K562 (cell line): ENCODE measurements at regions not wholly inside any gene's neighbourhood (a gene's known extent, or its start where the extent isn't known, plus 50 kb on each side); places are given as distances from the start of the nearest gene placed in this dataset.
A peak's percentile ranks its signal among the peaks of the same experiment; 100 is the strongest.

ENCODE experiments used
- ARID3B ChIP-seq: fragments of 250-450 bp; sonication (Bioruptor Pico); IDR thresholded peaks from 2 replicates; pipeline ENCODE4 v1.4.0; 2020; ENCODE audit warnings: borderline replicate concordance
- HDAC8 ChIP-seq: fragments of 450-650 bp; IDR thresholded peaks from 2 replicates; pipeline ENCODE4 v1.6.1; 2016; ENCODE audit warnings: mild to moderate bottlenecking, missing genetic modification characterization, moderate library complexity, missing compliant biosample characterization
- NELFE ChIP-seq: IDR thresholded peaks from 2 replicates; pipeline ENCODE4 v1.6.1; 2011; ENCODE audit warnings: mild to moderate bottlenecking; ENCODE audit not compliant: insufficient read depth, insufficient read length
- NFYB ChIP-seq: IDR thresholded peaks from 2 replicates; pipeline ENCODE4 v1.6.1; 2011; ENCODE audit warnings: mild to moderate bottlenecking, moderate library complexity; ENCODE audit not compliant: insufficient read length; ENCODE audit errors: extremely low read depth
- RBBP5 ChIP-seq: fragments of 200-600 bp; sonication (generic); IDR thresholded peaks from 2 replicates; pipeline ENCODE4 v1.6.1; 2012; ENCODE audit warnings: borderline replicate concordance, mild to moderate bottlenecking, low read length, control low read depth, inconsistent platforms; ENCODE audit not compliant: insufficient read depth, poor library complexity, severe bottlenecking
- SOX6 ChIP-seq: fragments of 450-650 bp; IDR thresholded peaks from 2 replicates; pipeline ENCODE4 v1.6.1; 2014; ENCODE audit warnings: mild to moderate bottlenecking
- TBL1XR1 ChIP-seq, 2 experiments: IDR thresholded peaks; 2 replicates each; pipeline ENCODE4 v1.6.1; 2012; ENCODE audit warnings: improper control_type of control experiment in 2 of 2, low read length in 2 of 2, mild to moderate bottlenecking in 1 of 2
- TGIF2 ChIP-seq: sonication (generic); formaldehyde crosslinking; IDR thresholded peaks from 2 replicates; pipeline ENCODE4 v1.8.1; 2022; ENCODE audit warnings: mild to moderate bottlenecking, missing genetic modification reagents, moderate library complexity
- ZNF134 ChIP-seq: fragments of 250-450 bp; sonication (Bioruptor Pico); conservative IDR thresholded peaks from 2 replicates; pipeline ENCODE4 v1.4.0; 2020
- ZNF695 ChIP-seq: fragments of 450-650 bp; formaldehyde crosslinking; IDR thresholded peaks from 2 replicates; pipeline ENCODE4 v1.4.0; 2020; ENCODE audit warnings: mild to moderate bottlenecking, moderate library complexity
- ZNF830 ChIP-seq: fragments of 250-450 bp; sonication (Bioruptor Pico); IDR thresholded peaks from 2 replicates; pipeline ENCODE4 v1.5.0; 2021; ENCODE audit warnings: mild to moderate bottlenecking
- TF ChIP-seq, protein P1 (sequence below): sonication (generic); formaldehyde crosslinking; IDR thresholded peaks from 2 replicates; pipeline ENCODE4 v1.8.0; 2022; ENCODE audit warnings: mild to moderate bottlenecking, low read depth, missing genetic modification reagents
- TF ChIP-seq, protein P2 (sequence below): fragments of 200-600 bp; sonication (generic); IDR thresholded peaks from one replicate; pipeline ENCODE4 v1.6.1; 2012; ENCODE audit warnings: mild to moderate bottlenecking, low read depth, low read length, inconsistent platforms

- TF ChIP-seq ZNF134 (CRISPR knock-in tag): no peak
- no peak for TF ChIP-seq HDAC8 (tag)
- TF ChIP-seq ZNF695 (CRISPR knock-in tag): peak; percentile 93
- TF ChIP-seq NFYB: no peak
- peak; percentile 62 for TF ChIP-seq NELFE
- TF ChIP-seq ZNF830: peak; percentile 94; the same call in 1 of the 2 replicates
- TF ChIP-seq TBL1XR1 (IDR thresholded peaks at IDR 0.05; ENCODE audit: low read length in 2 of 2): peak; percentile 85 to 99
- TF ChIP-seq TGIF2 (CRISPR knock-in tag): peak; percentile 46; the same call in 1 of the 2 replicates
- TF ChIP-seq, protein P1, sequence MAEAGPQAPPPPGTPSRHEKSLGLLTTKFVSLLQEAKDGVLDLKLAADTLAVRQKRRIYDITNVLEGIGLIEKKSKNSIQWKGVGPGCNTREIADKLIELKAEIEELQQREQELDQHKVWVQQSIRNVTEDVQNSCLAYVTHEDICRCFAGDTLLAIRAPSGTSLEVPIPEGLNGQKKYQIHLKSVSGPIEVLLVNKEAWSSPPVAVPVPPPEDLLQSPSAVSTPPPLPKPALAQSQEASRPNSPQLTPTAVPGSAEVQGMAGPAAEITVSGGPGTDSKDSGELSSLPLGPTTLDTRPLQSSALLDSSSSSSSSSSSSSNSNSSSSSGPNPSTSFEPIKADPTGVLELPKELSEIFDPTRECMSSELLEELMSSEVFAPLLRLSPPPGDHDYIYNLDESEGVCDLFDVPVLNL: no peak
- no peak for TF ChIP-seq ARID3B (CRISPR knock-in tag)
- TF ChIP-seq, protein P2, sequence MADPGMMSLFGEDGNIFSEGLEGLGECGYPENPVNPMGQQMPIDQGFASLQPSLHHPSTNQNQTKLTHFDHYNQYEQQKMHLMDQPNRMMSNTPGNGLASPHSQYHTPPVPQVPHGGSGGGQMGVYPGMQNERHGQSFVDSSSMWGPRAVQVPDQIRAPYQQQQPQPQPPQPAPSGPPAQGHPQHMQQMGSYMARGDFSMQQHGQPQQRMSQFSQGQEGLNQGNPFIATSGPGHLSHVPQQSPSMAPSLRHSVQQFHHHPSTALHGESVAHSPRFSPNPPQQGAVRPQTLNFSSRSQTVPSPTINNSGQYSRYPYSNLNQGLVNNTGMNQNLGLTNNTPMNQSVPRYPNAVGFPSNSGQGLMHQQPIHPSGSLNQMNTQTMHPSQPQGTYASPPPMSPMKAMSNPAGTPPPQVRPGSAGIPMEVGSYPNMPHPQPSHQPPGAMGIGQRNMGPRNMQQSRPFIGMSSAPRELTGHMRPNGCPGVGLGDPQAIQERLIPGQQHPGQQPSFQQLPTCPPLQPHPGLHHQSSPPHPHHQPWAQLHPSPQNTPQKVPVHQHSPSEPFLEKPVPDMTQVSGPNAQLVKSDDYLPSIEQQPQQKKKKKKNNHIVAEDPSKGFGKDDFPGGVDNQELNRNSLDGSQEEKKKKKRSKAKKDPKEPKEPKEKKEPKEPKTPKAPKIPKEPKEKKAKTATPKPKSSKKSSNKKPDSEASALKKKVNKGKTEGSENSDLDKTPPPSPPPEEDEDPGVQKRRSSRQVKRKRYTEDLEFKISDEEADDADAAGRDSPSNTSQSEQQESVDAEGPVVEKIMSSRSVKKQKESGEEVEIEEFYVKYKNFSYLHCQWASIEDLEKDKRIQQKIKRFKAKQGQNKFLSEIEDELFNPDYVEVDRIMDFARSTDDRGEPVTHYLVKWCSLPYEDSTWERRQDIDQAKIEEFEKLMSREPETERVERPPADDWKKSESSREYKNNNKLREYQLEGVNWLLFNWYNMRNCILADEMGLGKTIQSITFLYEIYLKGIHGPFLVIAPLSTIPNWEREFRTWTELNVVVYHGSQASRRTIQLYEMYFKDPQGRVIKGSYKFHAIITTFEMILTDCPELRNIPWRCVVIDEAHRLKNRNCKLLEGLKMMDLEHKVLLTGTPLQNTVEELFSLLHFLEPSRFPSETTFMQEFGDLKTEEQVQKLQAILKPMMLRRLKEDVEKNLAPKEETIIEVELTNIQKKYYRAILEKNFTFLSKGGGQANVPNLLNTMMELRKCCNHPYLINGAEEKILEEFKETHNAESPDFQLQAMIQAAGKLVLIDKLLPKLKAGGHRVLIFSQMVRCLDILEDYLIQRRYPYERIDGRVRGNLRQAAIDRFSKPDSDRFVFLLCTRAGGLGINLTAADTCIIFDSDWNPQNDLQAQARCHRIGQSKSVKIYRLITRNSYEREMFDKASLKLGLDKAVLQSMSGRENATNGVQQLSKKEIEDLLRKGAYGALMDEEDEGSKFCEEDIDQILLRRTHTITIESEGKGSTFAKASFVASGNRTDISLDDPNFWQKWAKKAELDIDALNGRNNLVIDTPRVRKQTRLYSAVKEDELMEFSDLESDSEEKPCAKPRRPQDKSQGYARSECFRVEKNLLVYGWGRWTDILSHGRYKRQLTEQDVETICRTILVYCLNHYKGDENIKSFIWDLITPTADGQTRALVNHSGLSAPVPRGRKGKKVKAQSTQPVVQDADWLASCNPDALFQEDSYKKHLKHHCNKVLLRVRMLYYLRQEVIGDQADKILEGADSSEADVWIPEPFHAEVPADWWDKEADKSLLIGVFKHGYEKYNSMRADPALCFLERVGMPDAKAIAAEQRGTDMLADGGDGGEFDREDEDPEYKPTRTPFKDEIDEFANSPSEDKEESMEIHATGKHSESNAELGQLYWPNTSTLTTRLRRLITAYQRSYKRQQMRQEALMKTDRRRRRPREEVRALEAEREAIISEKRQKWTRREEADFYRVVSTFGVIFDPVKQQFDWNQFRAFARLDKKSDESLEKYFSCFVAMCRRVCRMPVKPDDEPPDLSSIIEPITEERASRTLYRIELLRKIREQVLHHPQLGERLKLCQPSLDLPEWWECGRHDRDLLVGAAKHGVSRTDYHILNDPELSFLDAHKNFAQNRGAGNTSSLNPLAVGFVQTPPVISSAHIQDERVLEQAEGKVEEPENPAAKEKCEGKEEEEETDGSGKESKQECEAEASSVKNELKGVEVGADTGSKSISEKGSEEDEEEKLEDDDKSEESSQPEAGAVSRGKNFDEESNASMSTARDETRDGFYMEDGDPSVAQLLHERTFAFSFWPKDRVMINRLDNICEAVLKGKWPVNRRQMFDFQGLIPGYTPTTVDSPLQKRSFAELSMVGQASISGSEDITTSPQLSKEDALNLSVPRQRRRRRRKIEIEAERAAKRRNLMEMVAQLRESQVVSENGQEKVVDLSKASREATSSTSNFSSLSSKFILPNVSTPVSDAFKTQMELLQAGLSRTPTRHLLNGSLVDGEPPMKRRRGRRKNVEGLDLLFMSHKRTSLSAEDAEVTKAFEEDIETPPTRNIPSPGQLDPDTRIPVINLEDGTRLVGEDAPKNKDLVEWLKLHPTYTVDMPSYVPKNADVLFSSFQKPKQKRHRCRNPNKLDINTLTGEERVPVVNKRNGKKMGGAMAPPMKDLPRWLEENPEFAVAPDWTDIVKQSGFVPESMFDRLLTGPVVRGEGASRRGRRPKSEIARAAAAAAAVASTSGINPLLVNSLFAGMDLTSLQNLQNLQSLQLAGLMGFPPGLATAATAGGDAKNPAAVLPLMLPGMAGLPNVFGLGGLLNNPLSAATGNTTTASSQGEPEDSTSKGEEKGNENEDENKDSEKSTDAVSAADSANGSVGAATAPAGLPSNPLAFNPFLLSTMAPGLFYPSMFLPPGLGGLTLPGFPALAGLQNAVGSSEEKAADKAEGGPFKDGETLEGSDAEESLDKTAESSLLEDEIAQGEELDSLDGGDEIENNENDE: no peak
- TF ChIP-seq SOX6: no peak; the same call in 1 of the 2 replicates
- TF ChIP-seq RBBP5: no peak
Measured at GRCh38 chr2:121075006-121075551, 209.9 kb downstream of the TFCP2L1 start (continued).
